C4-2B (cell line): ENCODE measurements at regions not wholly inside any gene's neighbourhood (a gene's known extent, or its start where the extent isn't known, plus 50 kb on each side); places are given as distances from the start of the nearest gene placed in this dataset.

Source experiments
- CTCF ChIP-seq: fragments of 450-650 bp; conservative IDR thresholded peaks from 2 replicates; pipeline ENCODE4 v1.5.1; 2017; ENCODE audit warnings: mild to moderate bottlenecking
- ZFX ChIP-seq: fragments of 450-650 bp; IDR thresholded peaks from 2 replicates; pipeline ENCODE4 v1.6.1; 2017

GRCh38 chr6:141981190-141981589, 151.5 kb upstream of the GJE1 start:
- TF ChIP-seq CTCF (no peak), ZFX (no peak)
